ENCODE measurements at regions not wholly inside any gene's neighbourhood (a gene's known extent, or its start where the extent isn't known, plus 50 kb on each side); places are given as distances from the start of the nearest gene placed in this dataset.

DNA sequence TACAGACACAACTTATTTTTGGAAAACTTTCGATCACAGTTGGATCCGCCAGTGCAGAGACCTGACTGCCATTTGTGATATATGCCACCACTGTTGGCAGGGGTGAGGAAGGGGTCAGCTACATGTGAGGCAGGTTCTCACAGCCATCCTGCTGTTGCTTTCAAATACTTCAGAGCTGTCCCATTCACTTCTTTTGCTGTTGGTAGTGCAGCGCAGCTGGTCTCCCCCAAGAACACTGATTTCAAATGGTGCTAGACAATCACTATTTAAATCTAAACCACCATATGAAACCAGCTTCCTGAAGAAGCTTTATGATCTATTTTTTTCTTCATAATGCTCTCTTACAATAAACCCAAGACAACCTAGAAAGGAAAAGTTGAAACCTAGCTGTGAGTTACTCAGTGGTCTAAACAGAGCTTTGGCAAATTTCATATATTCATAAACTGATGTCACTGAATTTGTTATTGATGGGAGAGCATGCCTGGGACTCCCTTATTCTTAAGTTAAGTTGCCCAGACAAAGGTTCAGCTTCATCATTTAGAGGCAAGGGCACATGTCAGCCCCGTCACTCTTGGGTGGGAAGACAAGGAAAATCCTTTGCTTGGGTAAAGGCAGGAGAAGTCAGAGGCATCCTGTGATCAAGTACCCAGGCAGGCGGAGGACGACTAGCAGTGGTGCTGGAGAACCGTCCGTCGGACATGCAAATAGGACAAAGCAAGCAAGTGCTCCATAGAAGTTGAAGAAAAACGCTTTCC, 143.4 kb upstream of the KLF14 start:
- peaks cover 12 to 75% (median 25%) of the 10 kb centered on the region in 4 experiments for H3K36me3 ChIP-seq (ENCODE audit: control insufficient read depth in 4 of 4, insufficient read depth in 4 of 4, low read length in 3 of 4)
- no peaks in the 10 kb centered on the region for H3K9me3 ChIP-seq (ENCODE audit: control extremely low read depth in 1 of 5, control insufficient read depth in 4 of 5, insufficient read depth in 2 of 5, low read depth in 1 of 5, low read length in 4 of 5)
- 93% methylated on average over 8 of the region's 10 CpGs for WGBS (ENCODE audit: insufficient coverage)
- no peak overlapping the region for H3K27ac ChIP-seq (ENCODE audit: insufficient read depth in 1 of 2, low read depth in 1 of 2, low read length in 2 of 2, poor library complexity in 1 of 2, severe bottlenecking in 2 of 2)
- H3K27me3 ChIP-seq (replicated peaks in 2 of 5; ENCODE audit: control insufficient read depth in 4 of 5, insufficient read depth in 5 of 5, low read length in 4 of 5): no peaks in the 10 kb centered on the region
- peaks cover 0 to 9% (median 3%) of the 10 kb centered on the region in 4 experiments for H3K4me1 ChIP-seq (ENCODE audit: control extremely low read depth in 1 of 4, control insufficient read depth in 4 of 4, insufficient read depth in 4 of 4, low read length in 3 of 4)
- POLR2A ChIA-PET: no interaction called here
- DNase-seq: no peak
- CTCF ChIA-PET: interaction anchor here (0.8 to 1.7 kb wide), 7 partner anchors 9 to 165 kb away, joined by 3 to 10 read pairs (median 4); no protein-coding TSS in a partner anchor
- H3K4me3 ChIP-seq (ENCODE audit: control insufficient read depth in 1 of 7, extremely low read depth in 1 of 7, insufficient read depth in 4 of 7, low read depth in 2 of 7, low read length in 6 of 7): no peak overlapping the region

GRCh38 chr7:130877991-130878305, 143.9 kb upstream of the KLF14 start:
- POLR2A ChIA-PET: no interaction called here
- WGBS (ENCODE audit: insufficient coverage): no CpG with 5 or more reads among the region's 4 CpGs
- Histone ChIP-seq H3K36me3 (ENCODE audit: control insufficient read depth in 4 of 4, insufficient read depth in 4 of 4, low read length in 3 of 4) (peaks cover 15 to 76% (median 30%) of the 10 kb centered on the region in 4 experiments), H3K4me3 (ENCODE audit: control insufficient read depth in 1 of 7, extremely low read depth in 1 of 7, insufficient read depth in 4 of 7, low read depth in 2 of 7, low read length in 6 of 7) (no peak overlapping the region), H3K27me3 (replicated peaks in 2 of 5; ENCODE audit: control insufficient read depth in 4 of 5, insufficient read depth in 5 of 5, low read length in 4 of 5) (no peaks in the 10 kb centered on the region), H3K4me1 (ENCODE audit: control extremely low read depth in 1 of 4, control insufficient read depth in 4 of 4, insufficient read depth in 4 of 4, low read length in 3 of 4) (peaks cover 0 to 5% (median 2%) of the 10 kb centered on the region in 4 experiments), H3K27ac (ENCODE audit: insufficient read depth in 1 of 2, low read depth in 1 of 2, low read length in 2 of 2, poor library complexity in 1 of 2, severe bottlenecking in 2 of 2) (no peak overlapping the region), H3K9me3 (ENCODE audit: control extremely low read depth in 1 of 5, control insufficient read depth in 4 of 5, insufficient read depth in 2 of 5, low read depth in 1 of 5, low read length in 4 of 5) (no peaks in the 10 kb centered on the region)
- CTCF ChIA-PET: interaction anchor here (0.9 to 1.7 kb wide), 6 partner anchors 8 to 165 kb away, joined by 3 to 10 read pairs (median 4); no protein-coding TSS in a partner anchor
- no peak for DNase-seq

DNA sequence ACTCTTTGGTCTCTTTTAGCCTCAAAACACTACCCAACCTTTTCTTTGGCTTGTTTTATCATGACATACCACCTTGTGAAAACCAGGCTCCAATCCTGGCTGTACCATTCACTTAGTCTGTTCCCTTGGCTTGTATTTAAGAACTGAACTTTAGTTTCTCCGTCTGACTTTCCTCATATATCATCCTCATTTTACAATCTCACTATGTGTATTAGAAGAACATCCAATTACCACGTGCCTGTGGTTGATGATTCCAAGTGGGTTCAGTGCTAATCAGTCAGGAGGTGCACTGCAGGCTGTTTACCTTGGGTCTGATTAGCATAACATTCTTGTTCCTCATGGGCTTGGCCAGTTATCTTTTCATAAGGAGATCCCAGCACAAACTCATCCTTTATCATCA, 144.8 kb upstream of the KLF14 start:
- Histone ChIP-seq H3K27me3 (replicated peaks in 2 of 5; ENCODE audit: control insufficient read depth in 4 of 5, insufficient read depth in 5 of 5, low read length in 4 of 5) (no peaks in the 10 kb centered on the region), H3K9me3 (ENCODE audit: control extremely low read depth in 1 of 5, control insufficient read depth in 4 of 5, insufficient read depth in 2 of 5, low read depth in 1 of 5, low read length in 4 of 5) (no peaks in the 10 kb centered on the region), H3K36me3 (ENCODE audit: control insufficient read depth in 4 of 4, insufficient read depth in 4 of 4, low read length in 3 of 4) (peaks cover 15 to 78% (median 33%) of the 10 kb centered on the region in 4 experiments), H3K27ac (ENCODE audit: insufficient read depth in 1 of 2, low read depth in 1 of 2, low read length in 2 of 2, poor library complexity in 1 of 2, severe bottlenecking in 2 of 2) (no peak overlapping the region), H3K4me1 (ENCODE audit: control extremely low read depth in 1 of 4, control insufficient read depth in 4 of 4, insufficient read depth in 4 of 4, low read length in 3 of 4) (no peaks in the 10 kb centered on the region), H3K4me3 (ENCODE audit: control insufficient read depth in 1 of 7, extremely low read depth in 1 of 7, insufficient read depth in 4 of 7, low read depth in 2 of 7, low read length in 6 of 7) (no peak overlapping the region)
- CTCF ChIA-PET: no interaction called here
- 100% methylated on average over 1 of the region's 2 CpGs for WGBS (ENCODE audit: insufficient coverage)
- no peak for DNase-seq
- POLR2A ChIA-PET: no interaction called here

DNA sequence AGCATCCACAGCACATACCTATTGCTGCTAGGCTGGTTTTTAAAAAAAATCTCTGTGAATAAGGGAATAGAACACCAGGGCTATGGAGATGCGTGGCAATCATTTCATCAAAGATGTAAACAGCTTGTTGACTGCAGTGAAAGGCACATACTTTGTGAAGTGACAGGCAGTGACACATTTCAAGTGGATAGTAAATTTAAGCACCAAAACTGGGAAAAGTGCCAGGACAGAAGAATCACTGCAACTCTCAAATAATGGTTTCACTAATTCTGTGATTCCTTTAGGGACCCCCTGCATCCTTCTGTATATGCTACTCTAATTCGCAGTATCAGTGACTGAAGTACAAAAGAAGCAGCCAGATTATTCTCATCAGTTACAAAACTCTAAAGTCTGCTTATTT, 145.2 kb upstream of the KLF14 start:
- no peak for DNase-seq
- ChIA-PET CTCF (no interaction called here), POLR2A (no interaction called here)
- Histone ChIP-seq H3K27ac (ENCODE audit: insufficient read depth in 1 of 2, low read depth in 1 of 2, low read length in 2 of 2, poor library complexity in 1 of 2, severe bottlenecking in 2 of 2) (no peak overlapping the region), H3K36me3 (ENCODE audit: control insufficient read depth in 4 of 4, insufficient read depth in 4 of 4, low read length in 3 of 4) (peaks cover 15 to 76% (median 35%) of the 10 kb centered on the region in 4 experiments), H3K4me1 (ENCODE audit: control extremely low read depth in 1 of 4, control insufficient read depth in 4 of 4, insufficient read depth in 4 of 4, low read length in 3 of 4) (no peaks in the 10 kb centered on the region), H3K9me3 (ENCODE audit: control extremely low read depth in 1 of 5, control insufficient read depth in 4 of 5, insufficient read depth in 2 of 5, low read depth in 1 of 5, low read length in 4 of 5) (no peaks in the 10 kb centered on the region), H3K4me3 (ENCODE audit: control insufficient read depth in 1 of 7, extremely low read depth in 1 of 7, insufficient read depth in 4 of 7, low read depth in 2 of 7, low read length in 6 of 7) (no peak overlapping the region), H3K27me3 (replicated peaks in 2 of 5; ENCODE audit: control insufficient read depth in 4 of 5, insufficient read depth in 5 of 5, low read length in 4 of 5) (no peaks in the 10 kb centered on the region)
- WGBS (ENCODE audit: insufficient coverage): 100% methylated on average over 1 of the region's 2 CpGs

DNA sequence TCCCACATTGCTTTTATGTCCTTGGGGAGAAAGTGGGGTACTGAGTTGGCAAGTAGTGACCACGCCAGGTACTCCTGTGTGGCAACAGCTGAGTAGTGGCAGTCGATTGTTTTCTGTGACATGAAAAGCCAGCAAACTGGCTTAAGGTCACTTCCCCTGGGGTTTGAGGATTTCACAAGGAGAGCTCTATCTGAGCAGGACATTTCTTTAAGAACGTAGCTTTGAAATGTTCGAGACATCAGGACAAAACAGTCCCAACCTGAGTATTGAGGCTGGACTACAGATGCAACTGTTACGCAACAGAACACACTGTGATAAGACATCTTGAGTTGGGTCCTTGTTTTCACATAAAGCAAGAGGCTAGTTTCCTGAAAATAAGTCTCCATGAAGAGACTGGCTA, 146.7 kb upstream of the KLF14 start:
- Histone ChIP-seq H3K36me3 (ENCODE audit: control insufficient read depth in 4 of 4, insufficient read depth in 4 of 4, low read length in 3 of 4) (peaks cover 15 to 86% (median 40%) of the 10 kb centered on the region in 4 experiments), H3K4me1 (ENCODE audit: control extremely low read depth in 1 of 4, control insufficient read depth in 4 of 4, insufficient read depth in 4 of 4, low read length in 3 of 4) (no peaks in the 10 kb centered on the region), H3K27me3 (replicated peaks in 2 of 5; ENCODE audit: control insufficient read depth in 4 of 5, insufficient read depth in 5 of 5, low read length in 4 of 5) (no peaks in the 10 kb centered on the region), H3K27ac (ENCODE audit: insufficient read depth in 1 of 2, low read depth in 1 of 2, low read length in 2 of 2, poor library complexity in 1 of 2, severe bottlenecking in 2 of 2) (no peak overlapping the region), H3K4me3 (ENCODE audit: control insufficient read depth in 1 of 7, extremely low read depth in 1 of 7, insufficient read depth in 4 of 7, low read depth in 2 of 7, low read length in 6 of 7) (no peak overlapping the region), H3K9me3 (ENCODE audit: control extremely low read depth in 1 of 5, control insufficient read depth in 4 of 5, insufficient read depth in 2 of 5, low read depth in 1 of 5, low read length in 4 of 5) (no peaks in the 10 kb centered on the region)
- POLR2A ChIA-PET: interaction anchor here (0.7 kb wide), 1 partner anchor 131 kb away, joined by 3 read pairs; no protein-coding TSS in a partner anchor
- CTCF ChIA-PET: no interaction called here
- WGBS (ENCODE audit: insufficient coverage): 98% methylated on average over 5 of the region's 5 CpGs
- DNase-seq: no peak

- WGBS (ENCODE audit: insufficient coverage): 90% methylated on average over 2 of the region's 3 CpGs
- H3K4me1 ChIP-seq (ENCODE audit: control extremely low read depth in 1 of 4, control insufficient read depth in 4 of 4, insufficient read depth in 4 of 4, low read length in 3 of 4): no peaks in the 10 kb centered on the region
- H3K36me3 ChIP-seq (ENCODE audit: control insufficient read depth in 4 of 4, insufficient read depth in 4 of 4, low read length in 3 of 4): peaks cover 15 to 90% (median 41%) of the 10 kb centered on the region in 4 experiments
- H3K27me3 ChIP-seq (replicated peaks in 2 of 5; ENCODE audit: control insufficient read depth in 4 of 5, insufficient read depth in 5 of 5, low read length in 4 of 5): no peaks in the 10 kb centered on the region
- no peak overlapping the region for H3K4me3 ChIP-seq (ENCODE audit: control insufficient read depth in 1 of 7, extremely low read depth in 1 of 7, insufficient read depth in 4 of 7, low read depth in 2 of 7, low read length in 6 of 7)
- H3K9me3 ChIP-seq (ENCODE audit: control extremely low read depth in 1 of 5, control insufficient read depth in 4 of 5, insufficient read depth in 2 of 5, low read depth in 1 of 5, low read length in 4 of 5): no peaks in the 10 kb centered on the region
- ChIA-PET CTCF (interaction anchor here (1.3 to 1.4 kb wide), 2 partner anchors 14 to 101 kb away, joined by 3 to 5 read pairs; no protein-coding TSS in a partner anchor), POLR2A (interaction anchor here (0.7 kb wide), 1 partner anchor 132 kb away, joined by 3 read pairs; no protein-coding TSS in a partner anchor)
- no peak for DNase-seq
- no peak overlapping the region for H3K27ac ChIP-seq (ENCODE audit: insufficient read depth in 1 of 2, low read depth in 1 of 2, low read length in 2 of 2, poor library complexity in 1 of 2, severe bottlenecking in 2 of 2)
These were observed 147.2 kb upstream of the KLF14 start for GRCh38 chr7:130881091-130881798.

DNA sequence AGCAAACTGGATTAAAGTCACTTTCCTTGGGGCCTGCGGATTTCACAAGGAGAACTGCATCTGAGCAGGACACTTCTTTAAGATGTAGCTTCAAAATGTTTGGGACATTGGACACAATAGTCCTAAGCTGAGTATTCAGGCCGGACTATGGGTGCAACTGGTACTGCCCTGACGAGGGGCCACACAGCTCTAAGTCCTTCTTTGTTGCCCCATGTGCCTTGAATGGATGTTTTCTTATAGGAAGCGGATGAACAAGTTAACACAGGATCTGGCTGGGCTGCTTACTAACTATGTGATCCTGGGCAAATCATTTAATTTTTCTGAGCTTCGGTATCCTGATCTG, 147.8 kb upstream of the KLF14 start:
- Histone ChIP-seq H3K27me3 (replicated peaks in 2 of 5; ENCODE audit: control insufficient read depth in 4 of 5, insufficient read depth in 5 of 5, low read length in 4 of 5) (no peaks in the 10 kb centered on the region), H3K36me3 (ENCODE audit: control insufficient read depth in 4 of 4, insufficient read depth in 4 of 4, low read length in 3 of 4) (peaks cover 15 to 90% (median 43%) of the 10 kb centered on the region in 4 experiments), H3K4me1 (ENCODE audit: control extremely low read depth in 1 of 4, control insufficient read depth in 4 of 4, insufficient read depth in 4 of 4, low read length in 3 of 4) (no peaks in the 10 kb centered on the region), H3K4me3 (ENCODE audit: control insufficient read depth in 1 of 7, extremely low read depth in 1 of 7, insufficient read depth in 4 of 7, low read depth in 2 of 7, low read length in 6 of 7) (no peak overlapping the region), H3K9me3 (ENCODE audit: control extremely low read depth in 1 of 5, control insufficient read depth in 4 of 5, insufficient read depth in 2 of 5, low read depth in 1 of 5, low read length in 4 of 5) (no peaks in the 10 kb centered on the region), H3K27ac (ENCODE audit: insufficient read depth in 1 of 2, low read depth in 1 of 2, low read length in 2 of 2, poor library complexity in 1 of 2, severe bottlenecking in 2 of 2) (no peak overlapping the region)
- 100% methylated on average over 5 of the region's 5 CpGs for whole genome bisulfite sequencing (ENCODE audit: insufficient coverage)
- ChIA-PET CTCF (interaction anchor here (1.3 to 2.3 kb wide), 3 partner anchors 9 to 101 kb away, joined by 3 to 10 read pairs (median 5); no protein-coding TSS in a partner anchor), POLR2A (no interaction called here)
- no peak for DNase-seq
